Type B pancreatic cell (in vitro differentiated cells): ENCODE measurements at regions not wholly inside any gene's neighbourhood (a gene's known extent, or its start where the extent isn't known, plus 50 kb on each side); places are given as distances from the start of the nearest gene placed in this dataset.
"Not testable (repeated sequence)": the region's sequence is repeated elsewhere in the genome, so short reads cannot be mapped to it uniquely, and the experiment has no call there.

Experiments
- DNase-seq: peaks from one replicate; pipeline ENCODE4 v3.0.0; 2021; ENCODE audit warnings: mixed read lengths; ENCODE audit not compliant: unreplicated experiment; ENCODE audit errors: extremely low spot score
- H3K27ac Mint-ChIP-seq: 2 replicates; pipeline ENCODE4 v1.8.0; 2021; ENCODE audit warnings: mild to moderate bottlenecking, mixed read lengths
- H3K27me3 Mint-ChIP-seq: 2 replicates; pipeline ENCODE4 v1.8.0; 2021; ENCODE audit warnings: mixed read lengths
- H3K36me3 Mint-ChIP-seq: 2 replicates; pipeline ENCODE4 v1.8.0; 2021; ENCODE audit warnings: mixed read lengths
- H3K4me1 Mint-ChIP-seq: one replicate; pipeline ENCODE4 v1.8.0; 2021; ENCODE audit warnings: mixed read lengths; ENCODE audit not compliant: unreplicated experiment
- H3K4me3 Mint-ChIP-seq: 2 replicates; pipeline ENCODE4 v1.8.0; 2021; ENCODE audit warnings: mild to moderate bottlenecking, mixed read lengths
- H3K9me3 Mint-ChIP-seq: 2 replicates; pipeline ENCODE4 v1.8.0; 2021; ENCODE audit warnings: mixed read lengths
- CTCF ChIP-seq: fragments of 200-600 bp; sonication (generic); conservative IDR thresholded peaks from 2 replicates; pipeline ENCODE4 v1.5.0; 2021; ENCODE audit warnings: antibody characterized with exemption, mild to moderate bottlenecking

GRCh38 chr4:179048839-179049453 lies 1606.7 kb upstream of the AGA start:
- no peaks in the 10 kb centered on the region for H3K36me3 Mint-ChIP-seq
- TF ChIP-seq CTCF, result no peak
- H3K27ac Mint-ChIP-seq, result no peak overlapping the region
- no peak overlapping the region for H3K4me3 Mint-ChIP-seq
- H3K4me1 Mint-ChIP-seq, result no peaks in the 10 kb centered on the region
- no peaks in the 10 kb centered on the region for H3K27me3 Mint-ChIP-seq
- DNase-seq, result no peak
- no peaks in the 10 kb centered on the region for H3K9me3 Mint-ChIP-seq

- Mint-ChIP-seq H3K4me3 (no peak overlapping the region), H3K9me3 (no peaks in the 10 kb centered on the region), H3K27ac (no peak overlapping the region), H3K27me3 (no peaks in the 10 kb centered on the region), H3K4me1 (no peaks in the 10 kb centered on the region), H3K36me3 (no peaks in the 10 kb centered on the region)
- TF ChIP-seq CTCF, result no peak
- DNase-seq, result no peak
Measured at GRCh38 chr4:179051206-179051605, 1609.0 kb upstream of the AGA start.

GRCh38 chr4:179059396-179059795 lies 1617.2 kb upstream of the AGA start:
- H3K27ac Mint-ChIP-seq, result no peak overlapping the region
- H3K27me3 Mint-ChIP-seq, result no peaks in the 10 kb centered on the region
- TF ChIP-seq CTCF, result no peak
- no peaks in the 10 kb centered on the region for H3K4me1 Mint-ChIP-seq
- DNase-seq, result no peak
- no peaks in the 10 kb centered on the region for H3K9me3 Mint-ChIP-seq
- no peak overlapping the region for H3K4me3 Mint-ChIP-seq
- no peaks in the 10 kb centered on the region for H3K36me3 Mint-ChIP-seq

- not testable (repeated sequence) for H3K4me3 Mint-ChIP-seq, H3K36me3 Mint-ChIP-seq, H3K27ac Mint-ChIP-seq, DNase-seq, H3K4me1 Mint-ChIP-seq, H3K9me3 Mint-ChIP-seq, H3K27me3 Mint-ChIP-seq
Measured at GRCh38 chr4:179066254-179066653, 1624.0 kb upstream of the AGA start.

- H3K4me3 Mint-ChIP-seq, result no peak overlapping the region
- no peaks in the 10 kb centered on the region for H3K9me3 Mint-ChIP-seq
- no peaks in the 10 kb centered on the region for H3K4me1 Mint-ChIP-seq
- H3K27ac Mint-ChIP-seq, result no peak overlapping the region
- H3K36me3 Mint-ChIP-seq, result no peaks in the 10 kb centered on the region
- DNase-seq, result no peak
- H3K27me3 Mint-ChIP-seq, result no peaks in the 10 kb centered on the region
- no peak for TF ChIP-seq CTCF
Measured at GRCh38 chr4:179071131-179071530, 1628.9 kb upstream of the AGA start.

GRCh38 chr4:179076865-179077264 lies 1634.6 kb upstream of the AGA start:
- no peak for TF ChIP-seq CTCF
- no peak for DNase-seq
- Mint-ChIP-seq H3K4me3 (no peak overlapping the region), H3K4me1 (no peaks in the 10 kb centered on the region), H3K27ac (no peak overlapping the region), H3K27me3 (no peaks in the 10 kb centered on the region), H3K9me3 (no peaks in the 10 kb centered on the region), H3K36me3 (no peaks in the 10 kb centered on the region)
